NCI-H510A (cell line): ENCODE measurements at regions not wholly inside any gene's neighbourhood (a gene's known extent, or its start where the extent isn't known, plus 50 kb on each side); places are given as distances from the start of the nearest gene placed in this dataset.
"Not testable (repeated sequence)": the region's sequence is repeated elsewhere in the genome, so short reads cannot be mapped to it uniquely, and the experiment has no call there.

ENCODE experiments used
- DNase-seq: peaks from one replicate; lab custom pipeline; 2025; lab: John Stamatoyannopoulos, UW

DNA sequence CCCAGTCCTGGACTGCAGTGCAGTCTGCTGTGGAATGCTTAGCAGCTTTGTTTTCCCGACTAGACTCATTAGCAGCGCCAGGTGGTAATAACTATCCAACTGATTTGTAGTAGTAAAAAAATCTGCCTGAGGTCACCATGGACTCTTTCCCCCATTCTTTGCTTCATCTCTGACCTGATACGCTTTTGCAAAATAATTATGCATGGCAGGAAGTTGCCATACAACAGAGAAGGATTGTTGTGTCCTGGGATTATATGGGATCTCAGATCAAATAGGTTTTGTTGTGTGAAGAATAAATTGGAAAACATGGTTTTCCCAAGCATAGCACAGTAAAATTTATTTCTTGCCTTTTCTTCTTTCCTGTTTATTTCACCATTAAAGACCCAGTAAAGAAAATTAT is 72.4 kb upstream of the ATP5MC3 start:
- DNase-seq: no peak

DNA sequence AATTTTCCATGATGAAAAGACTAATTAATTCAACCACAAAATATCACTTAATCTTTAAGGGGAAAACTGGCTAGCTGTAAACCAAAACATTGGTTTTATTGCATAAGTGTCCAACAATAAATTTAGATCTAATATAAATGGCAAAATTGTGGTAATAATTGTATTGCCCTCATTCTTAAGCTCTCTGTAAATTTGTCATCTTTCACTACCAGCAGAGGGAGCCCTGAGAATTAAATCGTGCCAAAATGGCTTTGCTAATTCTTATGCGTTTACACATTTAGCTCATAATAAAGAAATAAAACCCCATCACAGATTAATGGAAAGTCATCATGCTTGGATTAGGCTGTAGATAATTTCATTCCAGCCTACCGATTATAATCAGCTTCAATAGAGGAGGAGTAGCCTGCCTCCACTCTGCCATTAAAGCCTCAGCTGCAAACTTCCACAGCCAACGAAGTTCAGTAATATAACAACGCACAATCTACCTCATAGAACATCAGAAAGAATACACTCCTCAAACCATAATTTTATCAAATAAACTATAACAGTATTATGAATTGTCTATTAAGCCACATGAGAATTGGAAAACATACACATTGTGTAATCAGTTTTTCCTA is 70.0 kb upstream of the ATP5MC3 start:
- peak; percentile 30 for DNase-seq

DNA sequence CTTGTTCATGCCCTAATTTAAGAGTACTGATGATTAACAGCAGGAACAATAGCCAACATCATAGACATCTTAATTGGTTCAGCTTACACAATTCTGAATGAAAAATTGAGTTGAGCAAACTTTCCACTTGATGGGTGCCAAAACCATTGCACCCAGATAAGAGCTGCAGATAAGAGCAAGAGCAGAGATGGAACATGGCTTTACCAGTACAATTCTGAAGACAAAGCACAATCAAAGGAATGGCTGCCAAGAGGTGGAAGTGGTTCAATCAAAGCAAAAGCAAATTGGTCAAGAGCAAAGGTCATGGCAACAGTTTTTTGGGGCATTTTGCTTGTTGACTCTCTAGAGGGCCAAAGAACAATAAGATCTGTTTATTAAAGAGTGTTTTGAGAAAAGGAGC is 65.6 kb upstream of the ATP5MC3 start:
- DNase-seq: no peak

DNA sequence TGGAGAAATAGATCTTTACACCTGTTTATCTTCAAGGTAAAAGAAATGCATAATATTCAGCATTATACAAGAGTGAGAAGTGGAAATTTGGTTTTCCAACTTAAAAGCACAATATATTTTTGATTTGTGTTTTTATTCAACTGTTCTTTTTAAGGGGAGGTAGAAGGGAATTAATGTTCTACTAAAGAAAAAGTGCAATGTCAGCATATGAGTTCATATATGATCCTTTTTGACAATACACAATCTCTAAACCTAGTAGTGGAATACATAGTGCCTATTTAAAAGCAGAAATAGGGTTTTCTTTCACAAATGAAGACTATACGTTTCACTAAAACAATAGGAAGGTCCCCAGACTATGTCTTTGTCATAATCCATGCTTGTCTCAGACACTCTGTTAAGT is 63.2 kb upstream of the ATP5MC3 start:
- DNase-seq: no peak

DNA sequence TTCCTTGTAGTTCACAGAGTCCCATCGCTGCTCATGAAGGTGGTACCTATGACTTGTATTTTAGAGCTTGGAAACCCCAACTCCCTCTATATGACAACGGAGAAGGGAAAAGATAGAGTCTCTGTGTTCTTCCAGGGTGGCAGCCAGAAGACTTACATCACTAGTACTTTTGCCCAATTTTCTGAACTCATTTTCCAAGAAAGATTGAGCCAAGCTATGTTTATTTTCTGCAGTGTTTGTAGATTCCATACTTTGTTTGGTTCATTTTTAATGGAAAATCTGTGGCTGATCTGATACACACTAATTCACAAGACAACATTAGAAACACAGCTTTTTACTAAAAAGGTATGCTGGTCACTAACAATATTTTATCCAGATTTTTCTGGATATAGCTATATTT is 60.2 kb upstream of the ATP5MC3 start:
- DNase-seq: no peak

DNA sequence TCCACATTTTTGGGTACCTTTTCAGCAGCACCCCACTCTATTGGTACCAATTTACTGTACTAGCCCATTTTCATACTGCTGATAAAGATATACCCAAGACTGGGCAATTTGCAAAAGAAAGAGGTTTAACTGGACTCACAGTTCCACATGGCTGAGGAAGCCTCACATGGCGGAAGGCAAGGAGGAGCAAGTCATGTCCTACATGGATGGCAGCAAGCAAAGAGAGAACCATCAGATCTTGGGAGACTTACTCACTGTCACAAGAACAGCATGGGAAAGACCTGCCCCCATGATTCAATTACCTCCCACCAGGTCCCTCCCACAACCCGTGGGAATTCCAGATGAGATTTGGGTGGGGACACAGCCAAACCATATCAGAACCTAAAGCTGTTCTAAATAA is 58.5 kb upstream of the ATP5MC3 start:
- not testable (repeated sequence) for DNase-seq

DNA sequence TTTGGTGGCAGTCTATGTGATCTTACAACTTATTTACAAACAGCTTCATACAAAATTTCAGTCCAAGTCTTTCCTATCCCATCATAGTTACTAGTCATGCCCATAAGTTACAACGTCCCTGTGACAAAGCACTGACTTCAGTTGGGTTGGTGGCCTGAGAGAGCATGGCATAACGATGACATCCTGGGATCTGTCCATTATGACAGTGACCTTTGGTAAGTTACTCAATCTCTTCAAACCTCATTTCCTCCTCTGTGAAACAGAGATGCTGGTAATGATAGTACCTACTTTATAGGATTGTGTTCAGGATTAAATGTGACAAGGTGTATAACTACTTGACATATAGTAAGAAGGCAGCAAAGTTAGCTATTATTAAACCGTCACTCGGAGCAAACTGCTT is 55.4 kb upstream of the ATP5MC3 start:
- DNase-seq: no peak

DNA sequence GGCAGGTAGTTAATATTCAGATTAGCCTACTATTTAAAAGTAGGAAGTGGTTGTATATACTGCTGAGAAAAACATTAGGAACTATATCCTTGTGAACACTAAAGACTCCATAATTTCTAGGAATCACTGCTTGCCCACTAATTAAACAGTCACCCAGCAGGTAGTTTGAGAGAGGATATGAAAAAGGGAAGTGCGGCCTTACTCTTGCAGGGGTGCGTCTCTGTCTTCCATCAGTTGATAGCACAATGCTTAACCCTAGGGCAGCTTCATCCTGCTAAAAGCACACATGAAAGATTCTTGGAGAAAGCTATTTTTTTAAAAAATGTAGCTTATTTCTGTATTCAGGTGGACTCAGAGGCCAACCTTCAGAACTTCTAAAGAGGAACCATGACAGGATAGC is 53.1 kb upstream of the ATP5MC3 start:
- no peak for DNase-seq

DNA sequence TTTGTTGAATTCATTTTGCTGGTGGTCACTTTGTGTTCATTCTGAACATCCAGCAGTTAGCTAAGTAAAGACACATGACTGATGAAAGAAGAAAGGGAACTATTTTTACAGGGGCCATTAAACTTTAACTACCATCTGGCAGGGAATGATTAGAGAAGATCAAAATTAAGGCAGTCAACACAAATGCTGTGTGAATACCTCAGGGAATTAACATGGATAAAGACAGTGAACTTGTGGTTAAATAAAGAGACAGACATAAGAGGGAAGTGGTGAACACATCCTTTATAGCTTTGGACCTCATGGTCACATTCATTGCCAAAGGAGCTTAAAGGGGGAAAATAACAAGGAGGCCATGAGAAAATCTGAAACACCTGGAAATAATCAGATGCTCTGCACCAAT is 52.6 kb upstream of the ATP5MC3 start:
- no peak for DNase-seq

DNA sequence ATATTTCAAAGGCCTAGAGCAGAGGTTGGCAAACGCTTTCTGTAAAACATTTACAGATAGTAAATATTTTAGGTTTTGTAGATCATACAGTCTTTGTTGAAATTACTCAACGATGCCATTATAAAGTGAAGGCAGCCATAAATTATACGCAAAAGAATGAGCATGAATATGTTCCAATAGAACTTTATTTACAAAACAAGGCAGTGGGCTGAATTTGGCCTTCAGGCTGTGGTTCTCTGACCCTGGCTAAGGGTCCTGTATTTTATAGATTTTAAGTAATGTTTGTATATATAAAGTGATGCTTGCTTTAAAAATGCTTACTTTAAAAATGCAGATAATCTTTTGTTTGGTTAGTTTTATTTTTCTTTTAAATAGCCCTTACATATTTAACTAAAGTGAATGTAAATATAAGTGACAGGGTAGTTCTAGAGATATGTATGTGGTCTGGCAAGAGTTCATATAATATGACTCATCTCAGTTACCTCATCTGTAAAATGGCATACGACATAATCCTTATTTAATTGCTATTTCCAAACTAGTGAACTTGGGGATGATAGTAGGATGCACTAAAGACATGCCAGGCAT is 51.7 kb upstream of the ATP5MC3 start:
- DNase-seq: no peak
